BE2C (cell line): ENCODE measurements at regions not wholly inside any gene's neighbourhood (a gene's known extent, or its start where the extent isn't known, plus 50 kb on each side); places are given as distances from the start of the nearest gene placed in this dataset.

Experiments
- DNase-seq: peaks from one replicate; pipeline ENCODE4 v3.0.0-alpha.2; 2020
- H3K27me3 ChIP-seq: fragments of 250-450 bp; sonication (Bioruptor Pico); 2 replicates; pipeline ENCODE4 v1.5.1; 2020; ENCODE audit warnings: mild to moderate bottlenecking
- H3K36me3 ChIP-seq: fragments of 250-450 bp; sonication (Bioruptor Pico); 2 replicates; pipeline ENCODE4 v1.5.1; 2020; ENCODE audit warnings: mild to moderate bottlenecking
- H3K4me1 ChIP-seq: fragments of 250-450 bp; sonication (Bioruptor Pico); 2 replicates; pipeline ENCODE4 v1.5.1; 2020
- H3K4me3 ChIP-seq: 2 replicates; pipeline ENCODE4 v1.5.1; 2011; ENCODE audit warnings: low read depth, low read length
- H3K9me3 ChIP-seq: fragments of 250-450 bp; sonication (Bioruptor Pico); 2 replicates; pipeline ENCODE4 v1.5.1; 2020
- TF ChIP-seq, protein P1 (sequence below): IDR thresholded peaks from 2 replicates; pipeline ENCODE4 v1.5.1; 2012; ENCODE audit warnings: mild to moderate bottlenecking, low read depth, low read length

DNA sequence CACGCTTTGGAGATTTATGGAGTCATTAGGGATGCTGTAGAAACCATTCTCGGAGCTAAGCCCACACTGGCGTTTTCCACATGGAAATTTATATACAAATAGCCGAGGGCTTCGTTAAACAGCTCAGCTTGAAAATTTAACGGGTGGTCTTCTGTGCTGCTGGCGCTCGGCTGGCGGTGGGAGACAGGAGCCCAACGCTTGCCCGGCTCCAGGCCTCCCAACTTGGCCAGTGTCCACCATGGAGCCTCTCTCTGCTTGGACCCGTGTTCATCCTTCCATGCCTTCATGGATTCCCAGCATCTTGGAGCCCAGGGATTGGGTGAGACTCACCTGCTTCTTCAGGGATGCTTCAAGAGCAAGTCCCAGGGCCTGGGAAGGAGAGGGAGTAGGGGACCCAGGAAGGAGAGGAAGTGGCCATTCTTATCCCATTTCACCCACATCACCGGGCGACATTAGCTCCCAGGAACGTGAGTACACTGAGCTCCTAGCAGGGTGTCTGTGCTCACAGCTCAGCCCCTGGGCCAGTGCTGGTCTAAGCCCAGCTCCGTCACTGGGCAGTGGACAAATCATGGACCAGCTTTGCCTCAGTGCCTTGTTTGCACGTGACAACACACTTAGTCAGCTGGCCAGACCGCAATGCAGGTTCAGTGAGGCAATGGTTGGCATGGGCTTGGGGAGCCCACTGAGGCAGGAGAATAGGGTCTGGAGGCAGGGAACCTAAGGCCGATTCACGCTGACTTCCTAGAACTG, 944.3 kb downstream of the BRD1 start:
- TF ChIP-seq, protein P1, sequence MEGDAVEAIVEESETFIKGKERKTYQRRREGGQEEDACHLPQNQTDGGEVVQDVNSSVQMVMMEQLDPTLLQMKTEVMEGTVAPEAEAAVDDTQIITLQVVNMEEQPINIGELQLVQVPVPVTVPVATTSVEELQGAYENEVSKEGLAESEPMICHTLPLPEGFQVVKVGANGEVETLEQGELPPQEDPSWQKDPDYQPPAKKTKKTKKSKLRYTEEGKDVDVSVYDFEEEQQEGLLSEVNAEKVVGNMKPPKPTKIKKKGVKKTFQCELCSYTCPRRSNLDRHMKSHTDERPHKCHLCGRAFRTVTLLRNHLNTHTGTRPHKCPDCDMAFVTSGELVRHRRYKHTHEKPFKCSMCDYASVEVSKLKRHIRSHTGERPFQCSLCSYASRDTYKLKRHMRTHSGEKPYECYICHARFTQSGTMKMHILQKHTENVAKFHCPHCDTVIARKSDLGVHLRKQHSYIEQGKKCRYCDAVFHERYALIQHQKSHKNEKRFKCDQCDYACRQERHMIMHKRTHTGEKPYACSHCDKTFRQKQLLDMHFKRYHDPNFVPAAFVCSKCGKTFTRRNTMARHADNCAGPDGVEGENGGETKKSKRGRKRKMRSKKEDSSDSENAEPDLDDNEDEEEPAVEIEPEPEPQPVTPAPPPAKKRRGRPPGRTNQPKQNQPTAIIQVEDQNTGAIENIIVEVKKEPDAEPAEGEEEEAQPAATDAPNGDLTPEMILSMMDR = no peak
- H3K9me3 ChIP-seq = no peaks in the 10 kb centered on the region; the same call in 1 of the 2 replicates
- H3K4me1 ChIP-seq = no peaks in the 10 kb centered on the region
- no peaks in the 10 kb centered on the region for H3K36me3 ChIP-seq
- DNase-seq = no peak
- H3K4me3 ChIP-seq = no peak overlapping the region
- no peaks in the 10 kb centered on the region for H3K27me3 ChIP-seq

DNA sequence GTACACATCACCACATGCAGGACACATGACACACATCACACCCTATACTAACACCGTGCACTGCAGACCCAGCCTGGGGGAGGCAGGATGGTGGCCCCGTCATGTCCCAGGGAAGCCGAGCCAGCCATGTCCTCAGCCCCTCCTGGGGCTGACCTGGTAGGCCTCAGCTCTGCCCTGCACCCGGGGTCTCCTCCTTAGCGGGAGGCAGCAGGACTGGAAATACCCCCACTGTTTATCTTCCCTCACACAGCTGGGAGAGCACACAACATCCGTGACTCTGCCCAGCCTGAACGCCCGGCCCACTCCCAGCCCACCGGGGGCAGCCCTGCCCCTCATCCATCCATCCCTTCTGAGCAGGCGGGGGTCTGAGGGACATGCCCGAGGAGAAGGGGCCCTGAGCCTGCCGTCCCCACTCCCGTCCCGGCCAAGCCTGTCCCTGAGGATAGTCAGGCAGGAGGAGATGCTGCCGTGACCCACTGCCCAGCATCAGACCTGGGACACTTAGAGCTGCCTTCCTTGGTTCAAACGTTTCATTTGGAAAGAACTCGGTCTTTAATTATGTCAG, 945.0 kb downstream of the BRD1 start:
- Histone ChIP-seq H3K27me3 (no peaks in the 10 kb centered on the region), H3K9me3 (no peaks in the 10 kb centered on the region; the same call in 1 of the 2 replicates), H3K36me3 (no peaks in the 10 kb centered on the region), H3K4me1 (no peaks in the 10 kb centered on the region), H3K4me3 (no peak overlapping the region)
- TF ChIP-seq, protein P1 = no peak
- no peak for DNase-seq

DNA sequence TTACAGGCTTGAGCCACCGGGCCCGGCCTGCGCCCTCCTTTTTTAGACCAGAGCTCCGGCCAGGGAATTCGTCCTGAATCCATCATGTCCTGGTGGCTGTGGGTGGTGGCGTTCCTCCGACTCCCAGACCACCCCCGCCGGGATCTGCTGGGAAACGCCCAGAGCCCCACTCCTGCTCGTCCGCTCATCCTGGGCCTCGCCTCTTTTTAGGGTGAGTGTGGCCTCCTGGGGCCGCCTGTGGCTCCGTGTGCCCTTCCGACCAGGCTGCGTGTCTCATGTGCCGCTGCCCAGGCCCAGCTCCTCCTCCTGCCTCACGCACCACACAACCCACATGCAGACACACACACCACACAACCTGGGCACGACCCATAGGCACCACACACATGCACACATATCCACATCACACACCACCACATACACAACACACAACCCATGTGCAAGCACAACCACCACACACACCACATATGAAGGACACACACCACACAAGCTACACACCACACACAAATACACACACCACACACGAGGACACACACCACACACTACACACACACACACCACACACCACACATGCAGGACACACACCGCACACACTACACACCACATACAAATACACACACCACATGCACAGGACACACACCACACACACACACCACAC, 946.2 kb downstream of the BRD1 start:
- H3K4me1 ChIP-seq = no peaks in the 10 kb centered on the region
- H3K4me3 ChIP-seq = no peak overlapping the region
- DNase-seq = no peak
- no peaks in the 10 kb centered on the region for H3K27me3 ChIP-seq
- H3K9me3 ChIP-seq = no peaks in the 10 kb centered on the region; the same call in 1 of the 2 replicates
- TF ChIP-seq, protein P1 = no peak
- H3K36me3 ChIP-seq = no peaks in the 10 kb centered on the region

DNA sequence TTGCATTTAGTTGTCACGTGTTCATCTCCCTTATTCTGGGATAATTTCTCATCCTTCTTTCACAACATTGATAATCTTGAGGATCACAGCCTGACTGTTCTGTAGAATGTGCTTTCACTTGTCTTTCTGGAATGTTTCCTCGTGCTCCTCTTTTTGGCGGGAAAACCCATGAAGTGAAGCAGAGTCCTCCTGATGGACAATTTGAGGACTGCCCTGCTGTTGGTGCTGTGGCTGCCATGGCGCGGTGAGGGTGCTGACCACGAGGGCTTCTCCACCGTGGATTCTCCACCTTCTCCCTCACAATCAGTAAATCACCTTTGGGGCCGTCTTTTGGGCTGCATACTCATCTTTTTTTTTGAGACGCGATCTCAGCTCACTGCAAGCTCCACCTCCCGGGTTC, 946.9 kb downstream of the BRD1 start:
- Histone ChIP-seq H3K27me3 (no peaks in the 10 kb centered on the region), H3K36me3 (no peaks in the 10 kb centered on the region), H3K4me1 (no peaks in the 10 kb centered on the region), H3K9me3 (no peaks in the 10 kb centered on the region; the same call in 1 of the 2 replicates), H3K4me3 (no peak overlapping the region)
- no peak for DNase-seq
- TF ChIP-seq, protein P1 = no peak

DNA sequence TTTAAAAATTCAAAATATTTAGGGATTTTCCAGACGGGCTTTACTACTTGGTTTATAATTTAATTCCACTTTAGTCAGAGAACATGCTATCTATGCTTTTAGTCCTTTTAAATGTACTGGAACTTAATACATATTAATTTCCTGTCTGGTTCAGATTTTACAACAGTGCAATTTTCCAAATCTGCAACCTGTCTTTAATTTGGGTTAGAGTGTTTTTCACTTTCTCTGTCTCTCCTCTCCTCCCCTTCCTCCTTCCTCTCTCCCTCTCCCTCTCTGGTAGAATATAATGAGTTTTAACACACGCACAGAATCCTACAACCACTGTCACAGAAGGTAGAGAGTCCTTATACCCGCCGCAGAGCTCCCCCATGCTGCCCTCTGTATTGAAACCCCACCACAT, 950.7 kb downstream of the BRD1 start:
- Histone ChIP-seq H3K36me3 (no peaks in the 10 kb centered on the region), H3K9me3 (no peaks in the 10 kb centered on the region; the same call in 1 of the 2 replicates), H3K27me3 (no peaks in the 10 kb centered on the region), H3K4me3 (no peak overlapping the region), H3K4me1 (no peaks in the 10 kb centered on the region)
- TF ChIP-seq, protein P1 = no peak
- DNase-seq = no peak

DNA sequence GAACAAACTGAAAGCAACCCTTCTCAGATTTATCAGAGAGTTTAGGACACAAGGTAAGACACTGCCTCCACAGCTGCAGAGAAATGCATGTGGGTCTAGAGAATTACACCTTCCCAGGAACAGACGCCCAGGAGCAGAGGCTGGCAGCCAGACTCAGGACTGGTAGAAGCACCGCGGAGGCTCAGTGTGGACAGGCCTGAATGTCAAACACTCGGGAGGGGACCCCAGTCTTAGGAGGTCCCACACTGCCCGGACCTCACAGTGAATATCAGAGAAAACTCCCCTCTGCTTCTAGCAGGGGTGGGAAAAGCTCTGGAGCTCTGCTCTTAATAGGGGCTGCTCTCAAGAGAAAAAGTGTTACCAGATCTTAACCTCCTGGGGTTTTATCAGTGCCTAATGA, 952.7 kb downstream of the BRD1 start:
- no peak for DNase-seq
- Histone ChIP-seq H3K9me3 (no peaks in the 10 kb centered on the region), H3K4me1 (no peaks in the 10 kb centered on the region), H3K4me3 (no peak overlapping the region), H3K36me3 (no peaks in the 10 kb centered on the region), H3K27me3 (no peaks in the 10 kb centered on the region)
- TF ChIP-seq, protein P1 = no peak
